Stimulated activated CD4-positive, alpha-beta T cell treated with anti-CD3 and anti-CD28 coated beads, Interleukin-1b, Interleukin-23, amount 100 ng/mL, for 24 hours (primary cell): ENCODE measurements at regions not wholly inside any gene's neighbourhood (a gene's known extent, or its start where the extent isn't known, plus 50 kb on each side); places are given as distances from the start of the nearest gene placed in this dataset.
"Not testable (repeated sequence)": the region's sequence is repeated elsewhere in the genome, so short reads cannot be mapped to it uniquely, and the experiment has no call there.

ENCODE experiments used
- DNase-seq, 4 experiments: peaks; one replicate each; pipeline ENCODE4 v3.0.0-alpha.2; 2020; ENCODE audit warnings: low read depth in 4 of 4, low spot score in 1 of 4

DNA sequence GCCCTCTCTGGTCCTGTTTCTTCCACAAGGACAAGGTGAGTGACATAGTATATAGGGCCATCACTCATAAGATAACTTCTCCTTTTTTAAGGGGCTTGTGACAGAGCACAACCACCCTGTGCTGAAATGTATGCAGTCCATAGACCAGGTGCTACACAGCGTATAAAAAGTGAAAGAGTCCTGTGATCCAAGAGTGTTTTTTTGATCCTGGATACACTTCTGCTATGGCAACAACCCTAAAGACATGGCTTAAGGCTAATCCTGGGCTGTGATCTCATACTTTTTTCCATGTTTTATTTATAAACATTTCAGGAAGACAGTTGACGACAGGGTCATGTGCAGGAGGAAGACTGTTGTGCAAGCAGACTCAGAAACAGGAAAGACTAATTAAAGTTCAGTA is 400.5 kb upstream of the TCF4 start:
- no peak for DNase-seq

DNA sequence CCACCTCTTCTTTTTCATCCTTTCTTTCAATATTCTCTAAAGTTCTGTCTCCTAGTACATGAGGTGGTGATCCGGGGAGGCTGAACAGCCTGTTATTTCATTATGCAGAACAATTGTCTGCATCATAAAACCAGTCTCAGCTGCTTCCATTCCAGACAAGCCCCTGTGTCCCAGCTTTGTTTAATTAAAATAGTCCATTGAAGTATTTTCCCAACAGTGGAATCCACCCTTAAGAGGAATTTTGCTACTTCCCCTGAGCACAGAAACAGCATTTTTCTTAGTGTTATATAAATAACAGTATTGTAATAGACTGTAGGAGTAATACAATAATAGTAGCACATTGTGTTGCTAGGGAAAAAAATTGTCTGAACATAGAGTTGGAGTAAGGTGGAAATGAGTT is 395.4 kb upstream of the TCF4 start:
- DNase-seq = no peak

DNA sequence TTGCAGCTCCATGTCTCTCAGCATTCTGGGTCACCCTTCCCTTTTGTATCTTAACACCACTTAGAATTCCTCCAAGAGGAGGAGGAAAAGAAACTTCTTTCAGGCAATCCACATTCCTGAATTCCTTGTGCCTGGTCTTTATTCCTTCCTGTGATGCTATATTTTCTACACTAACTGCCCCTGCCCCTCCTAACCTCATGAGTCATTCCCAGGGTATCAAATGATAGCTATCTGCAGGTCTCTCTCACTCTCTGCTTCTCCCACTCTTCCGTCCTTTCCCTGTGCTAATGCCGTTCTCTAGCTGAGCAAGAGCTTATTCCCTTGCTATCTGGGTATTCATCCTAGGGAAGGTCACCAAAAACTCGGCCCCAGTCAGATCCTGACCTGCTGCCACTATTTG is 395.0 kb upstream of the TCF4 start:
- DNase-seq = no peak

DNA sequence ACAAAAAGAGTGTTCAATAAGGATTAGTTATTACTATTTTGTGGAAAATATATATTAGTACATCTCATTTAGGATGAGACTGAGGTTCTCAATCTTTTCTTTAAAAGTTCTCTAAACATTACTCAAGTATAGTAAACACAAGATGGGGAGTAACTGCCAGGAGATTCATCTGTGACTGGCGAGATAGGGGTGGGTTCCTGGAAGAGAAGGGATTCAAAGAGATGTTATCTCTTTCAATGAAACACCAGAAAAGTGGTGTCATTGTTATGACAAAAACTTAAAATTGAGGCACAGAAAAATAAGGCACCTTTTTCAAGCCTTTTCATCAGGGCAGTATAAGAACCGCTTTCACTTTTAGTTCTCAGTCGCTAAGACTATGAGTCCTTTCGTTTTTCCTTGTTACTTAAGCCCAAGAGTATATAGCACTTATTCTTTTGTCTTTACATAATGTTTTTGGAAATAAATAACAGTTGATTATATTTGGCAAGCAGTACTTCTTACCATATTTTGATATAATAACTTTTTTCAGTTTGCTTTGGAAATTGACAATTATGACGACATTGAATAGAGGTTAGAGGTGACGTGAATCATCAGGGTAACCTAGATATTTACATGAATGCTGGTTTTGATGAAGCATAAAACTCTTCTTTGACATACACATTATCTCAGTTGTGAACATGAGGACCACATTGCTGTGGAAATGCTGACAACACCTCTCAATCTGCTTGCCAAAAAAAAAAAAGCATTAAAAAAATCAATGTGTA is 393.9 kb upstream of the TCF4 start:
- no peak for DNase-seq

DNA sequence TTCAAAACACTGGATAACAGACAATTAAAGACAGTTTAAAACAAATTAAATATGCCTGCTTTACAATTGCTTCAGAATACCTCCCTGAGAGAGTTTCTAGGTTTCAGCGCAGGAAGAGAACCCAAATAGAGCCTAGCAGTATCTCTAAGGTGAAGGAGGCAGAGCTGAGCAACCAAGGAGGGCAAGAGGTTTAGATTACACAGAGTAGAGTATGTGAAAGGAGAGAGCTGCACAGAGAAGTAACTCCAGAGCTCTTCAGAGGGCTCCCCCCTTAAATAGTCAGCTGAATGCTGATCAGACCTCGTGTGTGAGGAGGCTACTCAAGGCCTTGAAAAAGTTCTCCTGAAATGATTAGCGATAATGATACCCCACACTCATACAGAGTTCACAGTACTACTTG is 386.5 kb upstream of the TCF4 start:
- no peak for DNase-seq

DNA sequence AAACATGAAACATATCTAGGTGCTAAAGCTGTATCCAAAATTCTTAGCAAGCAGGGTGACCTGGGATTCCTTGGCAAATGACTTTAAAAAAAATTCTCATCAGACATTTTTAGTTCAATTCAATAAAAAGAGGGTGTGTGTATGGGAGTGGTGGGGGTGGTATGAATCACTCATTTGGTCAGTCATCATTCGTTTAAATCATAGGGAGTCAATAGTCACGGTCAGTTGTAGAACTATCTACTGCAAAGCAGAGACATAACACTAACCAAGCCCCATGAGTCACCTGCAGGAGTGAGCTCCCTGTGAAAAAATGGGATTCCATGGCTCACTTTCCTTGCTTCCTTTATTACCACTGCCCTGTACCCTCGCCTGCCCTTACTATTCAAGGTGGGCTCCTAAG is 380.6 kb upstream of the TCF4 start:
- DNase-seq = no peak

DNA sequence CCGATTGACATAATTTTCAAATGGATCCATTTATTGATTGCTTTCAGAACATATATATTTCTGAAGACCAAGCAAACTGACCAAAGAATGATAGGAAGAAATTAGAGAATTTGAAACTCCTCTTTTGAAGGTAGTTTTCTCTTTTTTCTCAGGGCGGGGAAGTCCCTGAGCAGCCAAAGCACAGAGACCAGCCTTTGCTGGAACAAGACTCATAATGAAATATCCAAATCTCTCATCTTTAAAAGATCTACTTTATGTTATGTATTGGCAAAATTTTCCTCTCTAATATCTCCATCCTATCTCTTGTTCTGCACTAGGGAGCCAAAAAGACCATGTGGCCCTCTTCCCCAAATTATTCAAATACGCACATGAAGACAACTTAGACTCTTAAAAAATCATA is 379.0 kb upstream of the TCF4 start:
- no peak for DNase-seq

DNA sequence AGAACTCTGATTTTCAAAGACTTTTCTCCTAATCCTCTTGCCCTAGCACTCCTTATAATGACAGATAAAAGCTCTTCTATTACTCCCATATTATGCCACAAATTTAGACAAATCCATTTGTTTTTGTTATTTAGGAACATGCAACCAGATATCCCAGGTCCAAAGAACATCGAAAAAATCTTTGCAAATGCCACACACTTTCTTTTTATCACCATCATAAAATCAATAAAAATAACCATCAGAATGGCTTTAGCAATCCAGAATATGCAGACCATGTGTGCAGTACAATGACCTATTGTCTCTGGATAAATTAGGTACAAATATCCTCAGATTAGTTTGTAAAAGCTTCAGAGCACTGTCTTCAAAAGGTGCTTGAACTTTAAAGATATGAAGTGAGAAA is 376.2 kb upstream of the TCF4 start:
- DNase-seq = no peak

DNA sequence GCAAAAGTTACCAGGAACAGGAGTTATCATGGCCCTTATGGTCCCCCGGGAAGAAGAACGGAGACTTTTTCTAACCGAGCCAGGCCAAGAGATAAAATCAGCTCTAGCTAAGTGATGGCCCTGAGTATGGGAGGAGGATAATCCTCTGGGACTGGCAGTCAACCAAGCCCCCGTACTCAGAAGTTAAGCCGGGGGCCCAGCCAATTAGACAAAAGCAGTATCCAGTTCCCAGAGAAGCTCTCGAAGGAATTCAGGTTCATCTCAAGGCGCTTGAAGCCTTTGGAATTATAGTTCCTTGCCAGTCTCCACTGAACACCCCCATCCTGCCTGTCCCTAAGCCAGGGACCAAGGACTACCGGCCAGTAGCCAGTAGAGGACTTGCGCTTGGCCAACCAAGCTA is 365.3 kb upstream of the TCF4 start:
- DNase-seq = no peak

DNA sequence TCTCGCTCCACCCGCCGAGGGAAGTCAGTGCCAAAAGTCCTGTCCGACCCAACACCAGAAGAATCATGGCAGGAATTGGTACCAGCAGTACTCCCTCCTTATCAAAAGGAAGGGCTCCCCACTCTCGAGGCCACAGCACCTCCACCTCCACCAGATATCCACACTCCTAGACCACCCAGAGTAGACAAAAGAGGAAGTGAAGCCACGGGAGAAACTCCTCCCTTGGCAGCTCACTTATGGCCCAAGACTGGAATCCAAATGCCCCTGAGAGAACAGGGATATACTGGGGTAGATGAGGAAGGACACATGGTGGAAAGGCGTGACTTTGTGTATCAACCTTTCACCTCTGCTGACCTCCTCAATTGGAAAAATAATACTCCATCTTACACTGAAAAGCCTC is 363.7 kb upstream of the TCF4 start:
- DNase-seq = not testable (repeated sequence)

DNA sequence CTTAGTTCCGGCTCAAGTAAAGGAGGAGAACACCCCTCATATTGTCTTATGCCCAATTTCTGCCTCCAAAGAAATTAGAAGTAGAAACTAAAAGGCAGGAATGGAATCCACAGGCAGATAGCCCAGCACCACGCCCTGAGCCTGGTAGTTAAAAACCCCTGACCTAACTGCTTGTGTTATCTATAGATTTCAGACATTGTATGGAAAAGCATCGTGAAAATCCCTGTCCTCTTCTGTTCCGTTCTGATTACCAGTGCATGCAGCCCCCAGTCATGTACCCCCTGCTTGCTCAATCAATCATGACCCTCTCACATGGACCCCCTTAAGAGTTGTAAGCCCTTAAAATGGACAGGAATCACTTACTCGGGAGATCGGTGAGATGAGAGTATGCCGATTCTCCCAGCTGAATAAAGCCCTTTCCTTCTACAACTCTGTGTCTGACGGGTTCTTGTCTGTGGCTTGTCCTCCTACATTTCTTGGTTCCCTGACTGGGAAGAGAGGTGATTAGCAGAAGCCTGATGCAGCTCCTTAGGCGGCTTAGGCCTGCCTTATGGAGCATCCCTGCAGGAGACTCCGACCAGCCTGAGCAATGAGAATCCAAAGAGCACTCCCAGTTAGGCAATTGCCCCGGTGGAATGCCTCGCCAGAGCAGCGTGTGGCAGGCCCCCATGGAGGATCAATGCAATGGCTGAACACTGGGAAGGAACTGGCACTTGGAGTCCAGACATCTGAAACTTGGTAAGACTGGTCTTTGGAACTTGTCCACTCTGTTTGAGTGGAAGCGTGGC is 362.6 kb upstream of the TCF4 start:
- no peak for DNase-seq

DNA sequence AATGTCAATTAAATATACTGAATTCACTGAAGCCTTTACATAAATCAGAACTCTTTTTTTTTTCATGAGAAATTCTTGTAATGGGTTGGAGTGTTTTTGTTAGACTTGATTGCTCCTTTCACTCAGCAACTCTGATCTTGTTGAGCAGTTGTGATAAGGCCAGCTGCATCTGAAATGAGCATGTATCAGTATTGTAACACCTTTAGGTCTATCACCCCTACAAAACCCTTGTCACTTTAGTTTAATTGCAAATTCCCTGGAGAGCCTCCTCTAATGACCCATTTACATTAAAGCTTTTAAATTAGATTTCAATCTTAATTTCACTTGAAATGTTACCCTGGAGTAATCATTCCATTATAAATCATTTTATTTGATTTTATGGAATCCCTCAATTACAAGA is 346.8 kb upstream of the TCF4 start:
- DNase-seq = no peak

DNA sequence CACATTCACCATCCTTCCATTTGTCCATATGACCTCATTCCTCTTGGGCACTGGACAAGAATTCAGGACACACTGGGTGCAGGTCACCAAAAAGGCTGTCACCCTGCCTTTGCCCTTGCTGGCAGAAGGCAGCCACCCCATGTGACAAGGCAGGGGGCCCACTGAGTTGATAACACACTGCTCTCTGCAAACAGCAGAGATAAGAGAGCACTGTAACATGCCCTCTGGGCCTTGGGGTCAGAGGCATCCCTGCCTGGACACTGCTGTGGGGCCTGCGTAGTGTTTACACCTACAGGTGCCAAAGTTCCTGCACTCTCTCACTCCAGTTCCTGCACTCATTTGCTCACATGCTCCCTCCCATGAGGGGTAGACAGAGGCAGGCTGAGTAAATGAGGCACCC is 344.7 kb upstream of the TCF4 start:
- DNase-seq = no peak

DNA sequence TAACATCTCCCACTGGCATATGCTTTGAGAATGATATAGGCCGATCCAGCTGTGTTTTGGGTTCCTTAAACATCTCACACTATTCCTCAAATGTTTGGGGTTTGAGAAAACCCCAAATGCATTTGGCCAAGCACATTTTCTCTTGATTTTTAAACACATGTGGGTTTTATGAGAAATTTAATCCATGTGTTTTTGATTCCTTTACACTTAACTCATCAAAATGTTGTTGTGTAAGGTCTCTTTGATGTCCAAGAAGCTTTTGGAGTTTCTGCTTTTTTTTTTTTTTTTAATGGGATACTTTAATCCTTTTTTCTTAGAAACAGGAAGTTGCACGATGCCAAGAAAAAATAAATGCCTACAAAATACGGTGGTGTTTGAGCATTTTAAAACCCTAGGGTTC is 339.8 kb upstream of the TCF4 start:
- no peak for DNase-seq

DNA sequence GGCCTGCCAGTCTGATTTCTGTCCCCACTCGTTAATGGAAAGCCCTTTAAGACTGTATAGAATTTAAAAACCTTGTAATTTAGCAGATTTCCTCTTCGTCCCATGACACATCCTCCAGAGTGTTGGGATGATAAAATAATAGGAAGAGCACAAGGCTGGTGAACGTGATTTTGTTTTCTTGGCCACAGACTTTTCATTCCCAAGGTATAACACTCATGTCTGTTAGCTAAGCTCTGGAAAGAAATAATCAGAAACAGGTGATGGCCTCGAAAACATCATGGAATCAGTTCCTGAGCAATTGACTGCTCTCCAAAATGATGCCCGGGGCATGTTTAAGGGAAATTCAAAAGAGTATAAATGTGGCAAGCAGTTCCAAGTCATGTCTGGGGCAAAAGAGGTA is 337.8 kb upstream of the TCF4 start:
- no peak for DNase-seq

DNA sequence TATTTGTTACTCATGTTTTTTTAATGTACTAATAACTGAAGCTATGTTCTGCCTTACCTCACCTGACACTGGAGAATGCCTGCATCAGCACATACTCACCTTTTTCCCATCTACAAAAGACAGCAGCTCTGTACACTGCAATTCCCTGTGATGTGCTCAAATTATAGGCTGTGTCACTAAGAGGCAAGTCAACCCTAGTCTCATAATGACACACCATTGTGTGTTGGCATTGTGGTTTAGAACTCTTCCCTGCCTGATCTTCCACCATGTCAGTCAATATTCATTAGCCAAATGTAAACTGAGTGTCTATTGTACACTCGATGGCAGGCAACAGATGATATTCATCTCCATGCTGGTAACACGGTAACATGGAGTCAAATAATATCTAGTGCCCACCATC is 332.1 kb upstream of the TCF4 start:
- no peak for DNase-seq

DNA sequence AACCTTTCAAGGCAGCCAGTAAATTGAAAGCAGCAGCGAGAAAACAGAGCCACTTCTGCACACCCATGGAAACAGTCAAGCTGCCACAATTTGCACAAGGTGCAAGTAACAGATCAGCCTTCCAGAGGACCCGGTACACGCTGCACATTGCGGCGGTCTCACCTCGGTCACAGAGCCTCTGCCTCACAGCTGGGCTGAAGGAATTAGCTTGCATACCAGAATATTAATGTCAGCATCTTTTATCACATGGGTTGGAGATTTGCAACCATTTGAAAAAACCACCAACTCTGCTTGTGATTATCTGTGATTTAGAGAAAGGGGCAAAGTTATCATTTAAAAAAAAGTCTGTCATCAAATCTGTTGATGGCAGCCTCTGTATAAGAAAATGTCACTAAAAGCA is 330.5 kb upstream of the TCF4 start:
- no peak for DNase-seq

DNA sequence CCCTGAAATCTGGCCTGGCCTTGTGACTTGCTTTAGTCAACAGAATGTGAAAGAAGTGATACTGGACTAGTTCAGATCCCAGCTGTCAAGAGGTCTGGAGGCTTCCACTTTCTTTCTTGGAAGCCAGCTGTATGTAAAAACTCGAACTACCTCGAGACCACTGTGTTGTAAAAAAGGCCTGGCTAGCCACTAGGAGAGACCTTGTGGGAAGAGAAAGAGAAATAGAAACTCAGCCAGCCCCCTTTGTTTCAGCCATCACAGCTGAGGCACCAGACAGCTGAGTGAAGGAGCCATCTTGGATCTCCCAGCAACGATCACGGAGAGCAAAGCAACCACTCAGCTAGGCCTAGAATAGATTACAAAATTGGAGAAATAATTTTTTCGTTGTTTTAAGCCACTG is 324.9 kb upstream of the TCF4 start:
- DNase-seq = no peak

DNA sequence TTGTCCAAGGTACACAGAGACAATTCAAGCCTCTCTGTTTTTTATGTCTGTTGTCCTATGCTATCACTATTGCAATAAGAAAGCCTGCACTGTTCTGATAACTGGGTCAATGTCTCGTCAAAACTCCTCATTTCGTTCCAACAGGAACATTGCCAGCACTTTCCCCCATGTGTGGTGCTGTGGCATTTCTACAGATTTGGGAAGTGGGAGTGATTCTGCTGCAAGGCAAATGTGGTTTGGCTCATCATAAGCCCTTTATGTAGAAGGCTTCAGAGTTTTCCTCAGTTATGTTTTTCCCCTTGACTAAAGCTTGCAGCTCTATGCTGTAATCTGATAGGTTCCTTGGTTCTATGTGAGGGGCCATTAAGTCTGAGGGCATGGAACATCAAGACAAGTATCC is 324.1 kb upstream of the TCF4 start:
- DNase-seq = no peak

DNA sequence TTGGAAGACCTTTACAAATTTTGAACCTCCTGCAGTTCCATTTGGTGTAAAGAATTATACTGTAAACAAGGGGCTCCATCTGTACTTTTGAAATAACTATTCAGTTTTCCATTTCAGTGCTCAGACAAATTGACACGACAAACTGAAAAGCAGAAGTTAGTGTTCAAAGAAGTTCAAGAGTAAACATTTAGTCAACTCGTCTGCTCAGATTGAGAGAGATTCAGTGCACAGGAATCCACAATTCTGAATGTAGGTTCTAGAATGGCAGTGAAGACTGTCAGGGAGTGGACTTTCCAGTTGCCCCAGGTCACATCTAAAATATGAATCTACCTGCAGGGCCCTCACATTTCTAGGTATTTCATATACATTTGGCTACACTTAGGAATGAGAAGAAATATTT is 322.3 kb upstream of the TCF4 start:
- DNase-seq = no peak

DNA sequence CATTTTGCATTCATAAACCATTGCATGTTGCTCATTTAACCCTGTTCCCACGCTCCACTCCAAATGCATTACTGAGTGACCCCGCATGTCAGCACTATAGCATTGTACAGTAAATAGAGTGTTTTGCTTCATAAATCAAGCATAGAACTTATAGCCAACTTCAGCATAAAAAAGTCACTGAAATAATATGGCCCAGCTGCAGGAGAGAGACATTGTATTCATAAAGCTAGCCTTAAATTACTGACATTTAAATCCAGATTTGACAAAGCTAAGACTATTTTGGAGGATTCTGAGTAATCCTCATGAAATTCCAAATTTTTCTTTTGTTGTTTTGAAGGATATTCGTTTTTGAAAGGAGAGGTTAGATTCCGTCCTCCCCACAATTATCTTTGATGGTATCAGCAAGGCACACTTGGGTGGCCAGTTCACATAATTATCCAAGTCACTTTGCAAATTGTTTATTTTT is 320.9 kb upstream of the TCF4 start:
- no peak for DNase-seq

DNA sequence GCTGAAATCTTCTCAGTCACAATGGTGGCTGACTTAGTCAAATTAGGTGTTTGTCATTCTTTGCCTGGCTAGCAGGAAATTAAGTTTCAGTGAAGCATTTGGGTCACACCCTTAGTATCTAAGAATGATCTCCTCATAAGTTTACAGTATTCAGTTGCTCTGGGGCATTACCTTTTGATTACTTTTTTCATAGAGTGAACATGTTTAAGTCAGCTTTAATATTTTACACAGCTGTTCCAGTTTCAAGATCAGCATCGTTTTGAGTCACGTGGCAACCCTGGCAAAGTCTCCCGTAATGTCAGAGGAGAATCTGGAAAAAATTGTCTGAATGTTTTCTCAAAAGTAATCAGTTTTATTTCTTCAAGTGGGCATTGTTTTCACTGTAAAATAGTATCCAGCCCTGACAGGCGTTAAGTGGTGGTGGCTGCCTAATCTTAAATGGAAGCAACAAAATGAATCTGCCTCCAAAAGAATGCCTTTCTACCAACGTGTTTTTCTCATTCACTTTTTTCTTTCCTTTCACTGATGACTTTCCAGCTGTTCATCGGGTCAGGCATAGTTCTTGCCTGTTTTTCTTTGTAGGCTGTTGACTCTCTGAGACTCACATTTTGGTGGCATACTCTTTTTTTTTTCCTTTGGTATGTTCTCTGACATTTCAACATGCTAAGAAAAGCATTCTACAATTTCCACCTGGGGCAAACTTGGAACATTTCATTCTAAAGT is 319.6 kb upstream of the TCF4 start:
- no peak for DNase-seq
